ENCODE measurements at regions not wholly inside any gene's neighbourhood (a gene's known extent, or its start where the extent isn't known, plus 50 kb on each side); places are given as distances from the start of the nearest gene placed in this dataset.

DNA sequence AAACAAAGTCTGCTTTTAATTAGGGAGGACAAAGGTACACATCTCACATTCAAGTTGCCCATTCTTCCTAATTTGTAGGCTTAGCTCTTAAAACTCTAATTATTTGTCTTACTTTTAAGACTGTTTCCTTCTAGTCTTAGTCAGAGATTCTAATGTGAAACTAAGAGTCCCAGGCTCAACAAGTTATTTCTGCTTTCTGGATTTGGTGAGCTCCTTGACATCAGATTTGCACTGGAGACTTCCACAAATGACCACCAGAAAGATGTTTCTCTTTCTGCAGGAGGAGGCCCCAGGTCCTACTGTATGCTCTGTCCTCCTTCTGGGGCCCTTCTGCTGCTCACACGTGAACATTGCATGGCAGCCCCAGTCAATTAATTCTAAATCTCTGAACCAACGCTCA, 194.2 kb upstream of the JUN start:
- H3K4me3 ChIP-seq (ENCODE audit: extremely low read depth in 1 of 4, insufficient read depth in 2 of 4, low read depth in 3 of 4, low read length in 4 of 4), result no peak overlapping the region
- H3K9me3 ChIP-seq (ENCODE audit: insufficient read depth in 2 of 2, low read depth in 1 of 2, low read length in 1 of 2), result no peaks in the 10 kb centered on the region
- no peak overlapping the region for H2BK12ac ChIP-seq (ENCODE audit: low read depth, low read length)
- H3K18ac ChIP-seq (ENCODE audit: extremely low read depth, low read length), result no peak overlapping the region
- no peak overlapping the region for H4K8ac ChIP-seq (ENCODE audit: extremely low read depth, insufficient read depth, low read length)
- no peak overlapping the region for H3K56ac ChIP-seq (replicated peaks; ENCODE audit: insufficient read length, low read depth, low read length)
- ChIA-PET POLR2A (ENCODE audit: partially characterized antibody) (no interaction called here), CTCF (ENCODE audit: partially characterized antibody) (no interaction called here)
- no peaks in the 10 kb centered on the region for H3K79me1 ChIP-seq (ENCODE audit: low read depth, low read length)
- no peak overlapping the region for H3K9ac ChIP-seq (replicated peaks in 1 of 4; ENCODE audit: extremely low read depth in 1 of 4, low read depth in 3 of 4, low read length in 3 of 4)
- no peak overlapping the region for H2BK120ac ChIP-seq (replicated peaks; ENCODE audit: low read depth, low read length)
- no peak overlapping the region for H2BK20ac ChIP-seq (ENCODE audit: low read length)
- no peak overlapping the region for H3K23ac ChIP-seq (ENCODE audit: insufficient read length)
- H2AFZ ChIP-seq (ENCODE audit: low read length), result no peak overlapping the region
- no peak overlapping the region for H4K5ac ChIP-seq (ENCODE audit: insufficient read length, low read depth, low read length)
- no peak overlapping the region for H3K14ac ChIP-seq (ENCODE audit: insufficient read length)
- H2BK5ac ChIP-seq (ENCODE audit: low read depth, low read length), result no peak overlapping the region
- no peaks in the 10 kb centered on the region for H3K79me2 ChIP-seq (ENCODE audit: control insufficient read depth in 1 of 2, insufficient read depth in 2 of 2, low read length in 2 of 2)
- no peak overlapping the region for H3K27ac ChIP-seq (ENCODE audit: low read depth, low read length)
- H4K91ac ChIP-seq (replicated peaks; ENCODE audit: insufficient read length, low read length), result no peak overlapping the region
- no peaks in the 10 kb centered on the region; a peak in 1 of 7 replicates for H3K27me3 ChIP-seq (replicated peaks in 1 of 4; ENCODE audit: control insufficient read depth in 3 of 4, extremely low read depth in 1 of 4, insufficient read depth in 3 of 4, low read length in 3 of 4)
- H4K20me1 ChIP-seq (replicated peaks in 1 of 2; ENCODE audit: control insufficient read depth in 1 of 2, insufficient read depth in 2 of 2, low read length in 2 of 2), result no peaks in the 10 kb centered on the region
- no peak overlapping the region for H3K4ac ChIP-seq (replicated peaks; ENCODE audit: insufficient read length, low read depth, low read length)
- no peaks in the 10 kb centered on the region for H3K36me3 ChIP-seq (ENCODE audit: control insufficient read depth in 2 of 4, insufficient read depth in 4 of 4, low read length in 3 of 4)
- FAIRE-seq (no peak), DNase-seq (ENCODE audit: low read depth in 1 of 2, low spot score in 2 of 2) (no peak)
- no peak overlapping the region for H3K4me2 ChIP-seq (ENCODE audit: insufficient read depth in 1 of 2, low read depth in 2 of 2, low read length in 2 of 2)
- WGBS, 2 experiments (ENCODE audit: extremely low coverage in 1 of 2, insufficient coverage in 1 of 2, insufficient read length in 1 of 2, insufficient replicate concordance in 2 of 2, low coverage in 1 of 2, low lambda C conversion rate in 2 of 2, missing lambda C conversion rate in 1 of 2), result 89% methylated on average over 2 of the region's 2 CpGs; no CpG with 5 or more reads in 1 of the 2 experiments
- peaks cover 0 to 10% (median 6%) of the 10 kb centered on the region in 4 experiments; a peak in 5 of 7 replicates for H3K4me1 ChIP-seq (replicated peaks in 1 of 4; ENCODE audit: control insufficient read depth in 3 of 4, insufficient read depth in 4 of 4, low read length in 3 of 4)
- H3K23me2 ChIP-seq (ENCODE audit: low read depth, low read length), result no peaks in the 10 kb centered on the region; the same call in 1 of the 2 replicates
- no peak overlapping the region for H2AK5ac ChIP-seq (ENCODE audit: low read depth, low read length)
- H2BK15ac ChIP-seq (ENCODE audit: low read length), result no peak overlapping the region
- TF ChIP-seq CHD2 (IDR thresholded peaks at IDR 0.05; ENCODE audit: low read length) (no peak), RFX5 (IDR thresholded peaks at IDR 0.05; ENCODE audit: borderline replicate concordance, low read depth, low read length) (no peak), CBX5 (IDR thresholded peaks at IDR 0.05; ENCODE audit: low read depth, low read length) (no peak)

All from H1 (cell line).